GM18907 (cell line): ENCODE measurements at regions not wholly inside any gene's neighbourhood (a gene's known extent, or its start where the extent isn't known, plus 50 kb on each side); places are given as distances from the start of the nearest gene placed in this dataset.

Source experiments
- ATAC-seq: cut with Tn5 transposase; IDR thresholded peaks from one replicate; pipeline ENCODE4 v1.9.1; 2021; ENCODE audit warnings: mild to moderate bottlenecking, moderate library complexity; ENCODE audit not compliant: unreplicated experiment

DNA sequence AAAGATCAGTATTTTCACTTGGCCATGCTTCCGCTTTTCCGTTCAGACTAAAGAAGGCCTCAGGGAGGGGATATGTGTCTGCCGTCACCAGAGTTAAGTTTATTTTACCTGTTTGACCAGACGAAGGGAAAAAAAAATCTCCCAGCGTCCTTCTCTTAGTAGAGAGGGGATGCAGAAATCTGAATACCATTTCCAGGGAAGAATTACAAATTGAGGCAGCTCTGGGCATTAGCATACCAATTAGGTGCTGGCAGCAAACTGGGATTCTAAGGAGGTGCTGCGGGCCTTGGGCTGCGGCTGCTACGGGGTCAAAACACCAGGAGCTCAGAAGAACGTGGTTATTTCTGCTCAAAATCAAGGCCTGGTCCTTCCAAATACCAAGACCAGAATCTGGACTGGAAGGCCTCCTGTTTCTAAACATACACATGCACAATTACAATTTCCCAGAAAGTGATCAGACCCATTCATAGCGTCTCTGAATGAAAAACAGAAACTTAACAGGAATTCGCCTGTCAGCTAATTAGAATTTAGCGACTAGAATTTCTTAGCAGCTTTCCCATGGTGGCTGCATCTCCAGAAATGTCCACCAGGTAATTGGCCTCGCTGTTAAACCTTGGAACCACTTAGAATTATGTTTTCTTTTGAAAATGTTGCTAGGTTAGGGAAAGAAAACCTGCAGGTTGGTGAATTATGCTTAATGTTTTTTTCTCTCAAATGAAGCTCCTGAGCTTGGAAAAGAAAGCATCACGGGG is 617.0 kb downstream of the VRK1 start:
- ATAC-seq, result no peak

DNA sequence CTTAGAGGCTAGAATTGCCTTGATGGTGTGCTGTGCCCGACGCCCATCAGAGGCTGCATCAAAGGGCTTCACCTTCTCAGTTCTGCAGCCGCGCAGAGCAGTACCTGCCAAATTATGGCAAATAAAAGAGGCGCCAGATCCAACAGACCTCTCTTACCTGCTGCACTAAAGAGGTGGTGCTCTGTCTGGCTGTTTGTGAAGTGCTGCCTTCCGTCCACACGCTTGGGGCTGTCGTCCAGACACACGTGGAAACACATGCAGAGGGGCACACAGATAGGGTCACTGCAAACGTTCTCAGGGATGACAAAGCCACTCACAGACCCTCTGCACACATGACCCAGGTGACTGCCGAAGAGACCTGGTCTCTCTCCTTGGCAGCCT is 617.5 kb downstream of the VRK1 start:
- no peak for ATAC-seq

DNA sequence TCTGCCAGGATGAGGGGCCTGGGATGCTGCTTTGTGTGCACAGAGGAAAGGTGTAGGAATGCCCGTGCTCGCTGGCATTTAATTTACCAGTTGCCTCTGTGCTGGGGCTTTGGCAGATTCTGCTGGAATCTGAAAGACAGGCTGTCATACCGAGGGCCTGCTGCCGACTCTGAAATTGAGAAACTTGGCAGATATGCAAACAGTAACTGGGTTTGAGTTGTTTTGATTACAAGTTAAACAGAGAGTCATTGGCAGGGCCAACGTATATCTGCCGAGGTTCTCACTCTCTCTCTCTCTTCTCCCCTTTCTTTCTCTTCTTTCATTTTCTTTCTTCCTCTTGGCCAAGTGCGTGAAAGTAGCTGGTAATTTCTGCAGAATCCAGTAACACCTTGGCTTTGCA is 618.7 kb downstream of the VRK1 start:
- ATAC-seq, result no peak

- ATAC-seq, result no peak
Observed at GRCh38 chr14:97416550-97416949, 619.4 kb downstream of the VRK1 start.

DNA sequence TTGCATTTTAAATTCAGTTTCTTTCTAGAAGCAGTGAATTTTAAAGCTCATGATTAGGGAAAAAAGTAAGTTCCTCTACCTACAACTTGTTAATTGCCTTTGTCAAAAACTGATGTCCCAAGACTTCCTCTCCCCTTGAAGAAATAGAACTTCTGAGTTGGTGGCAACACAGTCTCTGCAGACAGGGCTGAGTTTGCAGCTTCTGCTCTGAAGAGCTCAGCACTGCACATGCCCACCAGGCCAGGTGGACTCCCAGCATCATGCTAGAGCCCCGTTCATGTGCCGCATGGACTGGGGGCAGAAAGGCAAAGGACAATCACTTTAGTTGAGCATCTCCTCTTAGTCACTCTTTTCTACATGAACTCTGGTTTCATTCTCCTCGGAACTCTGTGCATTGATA is 620.1 kb downstream of the VRK1 start:
- ATAC-seq, result no peak

GRCh38 chr14:97420211-97420610 is 623.0 kb downstream of the VRK1 start:
- no peak for ATAC-seq

GRCh38 chr14:97426776-97427175 is 629.6 kb downstream of the VRK1 start:
- no peak for ATAC-seq

DNA sequence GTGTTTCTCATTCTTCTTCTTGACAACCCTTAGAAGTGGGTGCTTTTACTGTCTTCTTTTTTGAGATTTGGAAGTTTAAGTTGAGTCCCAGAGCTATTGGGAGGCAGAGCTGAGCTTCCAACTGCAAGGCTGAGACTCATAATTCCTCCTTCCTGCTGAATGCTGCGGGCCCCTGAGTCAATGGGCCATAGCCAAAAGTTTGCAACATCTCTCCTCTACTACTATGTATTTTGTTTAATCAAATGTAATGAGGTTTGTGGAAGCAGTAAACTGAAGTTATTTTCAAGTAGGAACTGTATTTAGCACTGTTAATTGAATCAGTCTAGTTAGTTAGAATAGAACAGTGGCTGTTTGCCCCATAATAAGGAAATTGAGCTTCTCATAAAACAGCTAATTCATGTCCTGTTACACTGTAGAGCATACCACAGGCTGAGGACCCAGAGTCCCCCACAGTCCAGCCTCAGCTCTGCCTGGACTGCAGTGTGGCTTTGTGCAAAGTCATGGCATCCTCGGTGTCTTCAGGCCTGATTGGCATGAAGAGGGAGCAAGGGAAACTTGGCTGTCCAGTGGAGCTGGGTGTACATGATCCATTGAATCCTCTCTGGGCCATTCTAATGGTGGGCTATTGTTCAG is 631.7 kb downstream of the VRK1 start:
- no peak for ATAC-seq

GRCh38 chr14:97432586-97432985 is 635.4 kb downstream of the VRK1 start:
- no peak for ATAC-seq

DNA sequence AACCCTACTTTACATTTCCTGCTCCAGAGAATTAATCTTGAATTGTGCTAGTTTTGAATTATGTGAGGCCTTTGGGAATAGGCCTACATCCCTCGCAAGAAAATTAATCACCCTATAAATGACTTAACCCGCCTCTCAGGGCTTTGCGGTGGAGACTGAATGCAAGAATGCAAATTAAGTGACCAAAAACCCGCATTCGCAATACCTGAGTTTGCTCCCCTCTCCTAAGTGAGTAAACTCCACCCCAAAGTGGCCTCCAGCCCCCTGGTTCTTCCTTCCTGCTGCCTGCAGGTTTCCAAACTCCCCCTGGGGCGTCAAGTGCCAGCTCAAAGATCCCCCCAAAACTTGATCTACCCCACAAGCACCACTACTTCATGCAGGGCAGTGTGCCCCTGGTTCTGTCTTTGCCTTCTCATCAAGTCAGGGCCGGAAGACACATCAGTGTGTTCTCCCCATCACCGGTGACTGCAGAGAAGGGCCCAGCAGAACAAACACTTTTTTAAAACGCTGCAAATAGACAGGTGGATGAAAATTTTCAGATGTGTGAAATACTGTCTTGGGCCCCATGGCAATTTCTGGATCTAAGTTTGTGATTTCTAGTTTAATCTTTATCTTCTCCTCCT is 644.7 kb downstream of the VRK1 start:
- ATAC-seq, result no peak

DNA sequence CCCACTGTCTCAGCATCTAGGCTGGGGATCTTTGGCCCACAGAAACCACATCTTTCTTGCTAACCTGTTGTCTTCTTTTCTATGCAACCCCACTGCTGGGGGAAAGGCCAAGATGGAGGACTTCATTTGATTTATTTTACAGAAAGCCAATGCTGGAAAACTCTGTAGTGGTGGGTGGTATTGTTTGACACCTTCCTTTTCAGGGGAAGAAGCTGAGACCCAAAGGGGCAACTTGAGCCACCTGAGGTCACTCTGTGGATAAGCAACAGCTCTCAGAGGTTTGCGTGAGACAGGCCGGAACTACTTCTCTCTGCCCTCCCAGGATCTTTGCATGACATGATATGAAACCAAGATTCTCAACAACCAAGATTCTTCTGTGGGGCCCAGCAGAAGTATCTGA is 645.2 kb downstream of the VRK1 start:
- ATAC-seq, result no peak

GRCh38 chr14:97443412-97443811 is 646.2 kb downstream of the VRK1 start:
- no peak for ATAC-seq

- ATAC-seq, result no peak
Observed at GRCh38 chr14:97444248-97444647, 647.1 kb downstream of the VRK1 start.

GRCh38 chr14:97445367-97445766 is 648.2 kb downstream of the VRK1 start:
- ATAC-seq, result no peak

GRCh38 chr14:97446087-97446486 is 648.9 kb downstream of the VRK1 start:
- no peak for ATAC-seq

DNA sequence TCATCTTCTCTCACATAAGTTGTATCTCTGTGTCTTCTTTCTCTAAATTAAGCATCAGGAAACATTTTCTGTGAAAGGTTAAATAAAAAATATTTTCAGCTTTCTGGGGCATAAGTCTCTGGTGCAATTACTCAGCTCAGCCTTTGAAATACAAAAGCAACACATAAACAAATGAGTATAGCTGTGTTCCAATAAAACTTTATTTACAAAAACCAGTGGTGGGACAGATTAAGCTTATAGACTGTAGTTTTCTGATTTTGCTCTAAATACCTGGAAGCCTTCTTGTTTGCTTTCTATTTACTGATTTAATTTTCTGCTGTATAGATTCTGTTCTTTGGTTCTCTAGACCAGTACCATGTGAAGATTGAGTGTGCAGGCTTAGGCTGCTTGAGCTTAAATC is 655.1 kb downstream of the VRK1 start:
- no peak for ATAC-seq

DNA sequence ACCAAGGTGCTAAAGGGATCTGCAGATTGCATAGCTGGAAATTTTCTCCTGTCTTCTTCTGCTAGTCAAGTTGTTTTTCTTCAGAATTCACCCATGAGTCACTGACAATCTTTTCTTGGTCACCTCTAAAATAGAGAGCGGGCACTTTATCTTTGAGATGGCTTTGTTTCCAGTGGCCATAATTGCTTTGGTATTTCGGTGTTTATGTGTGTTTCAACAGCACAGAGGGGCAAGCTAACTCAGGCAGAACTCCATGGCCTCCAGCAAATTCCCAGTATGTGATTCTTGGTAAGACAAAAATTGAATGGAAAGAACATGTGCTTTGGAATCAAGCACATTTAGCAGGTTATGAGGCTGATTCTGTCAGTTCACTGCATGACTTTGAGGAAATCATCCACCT is 656.8 kb downstream of the VRK1 start:
- ATAC-seq, result no peak

DNA sequence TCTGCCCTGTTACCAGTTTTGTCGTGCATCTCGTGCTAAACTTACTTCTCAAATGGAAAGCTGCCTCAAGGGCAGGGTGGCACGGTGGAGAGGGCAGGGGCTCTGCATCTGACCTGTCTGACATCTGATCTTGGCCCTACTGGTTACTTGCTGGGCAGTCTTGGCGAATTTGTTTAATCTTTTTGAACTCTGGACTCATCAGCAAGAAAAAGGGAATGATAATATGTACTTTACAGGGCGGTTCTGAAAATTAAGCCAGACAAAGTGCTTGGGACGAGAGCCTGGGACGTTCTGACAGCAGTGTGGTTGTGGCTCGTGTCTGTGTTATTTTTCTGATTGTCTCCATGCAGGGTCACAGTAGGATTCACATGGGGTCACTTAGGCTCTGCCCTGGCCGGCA is 659.3 kb downstream of the VRK1 start:
- ATAC-seq, result no peak

DNA sequence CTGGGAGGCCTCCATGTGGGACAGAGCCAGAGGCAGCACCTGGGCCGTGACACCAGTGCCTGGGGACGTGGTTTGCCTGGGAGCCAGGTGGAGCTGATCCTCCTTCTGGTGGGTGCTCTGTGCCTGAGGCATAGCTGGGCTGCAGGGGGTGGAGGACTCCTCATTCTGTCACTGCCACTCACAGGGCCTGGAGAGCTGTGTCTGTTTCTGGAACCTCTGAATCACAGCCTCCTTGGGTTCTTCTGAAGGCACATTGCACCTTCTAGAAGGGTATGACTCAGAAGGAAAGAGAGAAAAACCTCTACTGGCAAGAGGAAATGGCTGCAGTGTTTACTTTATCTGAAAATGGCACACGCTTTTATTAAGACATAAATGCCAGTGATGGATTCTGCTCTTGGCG is 659.8 kb downstream of the VRK1 start:
- no peak for ATAC-seq

- ATAC-seq, result no peak
Observed at GRCh38 chr14:97457575-97458085, 660.4 kb downstream of the VRK1 start.

- ATAC-seq, result no peak
Observed at GRCh38 chr14:97458255-97458654, 661.1 kb downstream of the VRK1 start.
